Loucy (cell line): ENCODE measurements at regions not wholly inside any gene's neighbourhood (a gene's known extent, or its start where the extent isn't known, plus 50 kb on each side); places are given as distances from the start of the nearest gene placed in this dataset.

Experiments
- EZH2phosphoT487 ChIP-seq: fragments of 200-600 bp; IDR thresholded peaks from 2 replicates; pipeline ENCODE4 v1.6.1; 2018; ENCODE audit warnings: antibody characterized with exemption, mild to moderate bottlenecking, moderate library complexity, borderline replicate concordance
- TF ChIP-seq, protein P1 (sequence below): fragments of 200-600 bp; sonication (generic); conservative IDR thresholded peaks from 2 replicates; pipeline ENCODE4 v1.5.1; 2014; ENCODE audit warnings: mild to moderate bottlenecking, antibody characterized with exemption, low read length

DNA sequence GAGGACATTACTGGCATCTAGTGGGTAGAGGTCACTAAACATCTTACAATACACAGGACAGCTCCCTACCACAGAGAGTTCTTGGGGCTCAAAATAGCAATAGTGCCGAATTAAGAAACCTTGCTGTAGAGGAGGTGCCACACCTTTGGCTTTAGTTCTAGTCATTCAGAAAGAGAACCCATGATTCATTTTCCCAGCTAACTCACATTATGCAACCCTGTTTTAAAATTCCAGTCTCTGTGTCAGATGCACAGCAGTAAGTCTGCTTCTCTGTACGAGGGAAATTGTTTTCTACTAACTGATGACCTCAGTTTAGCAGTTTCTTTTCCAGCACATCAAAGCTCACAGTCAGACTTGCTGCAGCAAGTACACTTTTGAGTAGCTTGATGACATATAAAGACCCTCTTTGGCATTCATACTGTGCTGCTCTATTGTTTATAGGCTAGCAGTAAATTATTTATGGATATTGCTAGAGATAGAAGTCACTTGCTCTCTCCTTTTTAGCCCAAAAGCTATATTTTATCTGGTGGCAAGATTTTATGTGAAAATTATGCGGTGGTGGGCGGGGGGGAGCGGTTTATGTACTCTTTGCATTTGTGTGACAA, 487.8 kb upstream of the MAGEB18 start:
- TF ChIP-seq, protein P1, sequence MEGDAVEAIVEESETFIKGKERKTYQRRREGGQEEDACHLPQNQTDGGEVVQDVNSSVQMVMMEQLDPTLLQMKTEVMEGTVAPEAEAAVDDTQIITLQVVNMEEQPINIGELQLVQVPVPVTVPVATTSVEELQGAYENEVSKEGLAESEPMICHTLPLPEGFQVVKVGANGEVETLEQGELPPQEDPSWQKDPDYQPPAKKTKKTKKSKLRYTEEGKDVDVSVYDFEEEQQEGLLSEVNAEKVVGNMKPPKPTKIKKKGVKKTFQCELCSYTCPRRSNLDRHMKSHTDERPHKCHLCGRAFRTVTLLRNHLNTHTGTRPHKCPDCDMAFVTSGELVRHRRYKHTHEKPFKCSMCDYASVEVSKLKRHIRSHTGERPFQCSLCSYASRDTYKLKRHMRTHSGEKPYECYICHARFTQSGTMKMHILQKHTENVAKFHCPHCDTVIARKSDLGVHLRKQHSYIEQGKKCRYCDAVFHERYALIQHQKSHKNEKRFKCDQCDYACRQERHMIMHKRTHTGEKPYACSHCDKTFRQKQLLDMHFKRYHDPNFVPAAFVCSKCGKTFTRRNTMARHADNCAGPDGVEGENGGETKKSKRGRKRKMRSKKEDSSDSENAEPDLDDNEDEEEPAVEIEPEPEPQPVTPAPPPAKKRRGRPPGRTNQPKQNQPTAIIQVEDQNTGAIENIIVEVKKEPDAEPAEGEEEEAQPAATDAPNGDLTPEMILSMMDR = no peak
- TF ChIP-seq EZH2phosphoT487 = no peak
